C4-2B (cell line): ENCODE measurements at regions not wholly inside any gene's neighbourhood (a gene's known extent, or its start where the extent isn't known, plus 50 kb on each side); places are given as distances from the start of the nearest gene placed in this dataset.
A peak's percentile ranks its signal among the peaks of the same experiment; 100 is the strongest.
"Not testable (repeated sequence)": the region's sequence is repeated elsewhere in the genome, so short reads cannot be mapped to it uniquely, and the experiment has no call there.

Experiments used
- H3K27ac ChIP-seq: fragments of 450-650 bp; 2 replicates; pipeline ENCODE4 v1.5.1; 2017

DNA sequence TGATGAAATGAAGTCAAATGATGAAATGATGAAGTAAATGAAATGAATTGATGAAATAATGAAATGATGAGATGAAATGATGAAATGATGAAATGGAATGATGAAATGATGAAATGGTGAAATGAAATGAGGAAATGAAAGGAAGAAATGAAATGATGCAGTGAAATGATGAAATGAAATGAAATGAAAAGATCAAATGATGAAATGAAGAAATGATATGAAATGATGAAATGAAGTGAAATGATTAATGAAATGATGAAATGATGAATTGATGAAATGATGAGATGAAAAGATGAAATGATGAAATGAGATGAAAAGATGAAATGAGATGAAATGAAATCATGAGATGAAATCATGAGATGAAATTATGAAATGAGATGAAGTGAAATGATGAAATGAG lies 139.2 kb upstream of the ERV3-1 start:
- not testable (repeated sequence) for H3K27ac ChIP-seq

DNA sequence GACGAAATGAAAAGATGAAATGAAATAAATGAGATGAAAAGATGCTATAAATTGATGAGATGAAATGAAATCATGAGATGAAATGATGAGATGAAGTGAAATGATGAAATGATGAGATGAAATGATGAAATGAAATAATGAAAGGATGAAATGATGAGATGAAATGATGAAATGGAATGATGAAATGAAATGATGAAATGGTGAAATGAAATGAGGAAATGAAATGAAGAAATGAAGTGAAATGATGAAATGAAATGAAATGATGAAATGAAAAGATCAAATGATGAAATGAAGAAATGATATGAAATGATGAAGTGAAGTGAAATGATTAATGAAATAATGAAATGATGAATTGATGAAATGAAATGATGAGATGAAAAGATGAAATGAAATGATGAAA lies 138.5 kb upstream of the ERV3-1 start:
- H3K27ac ChIP-seq = not testable (repeated sequence)

- not testable (repeated sequence) for H3K27ac ChIP-seq
These were observed 138.1 kb upstream of the ERV3-1 start for GRCh38 chr7:65144557-65144956.

GRCh38 chr7:65144119-65144518 lies 137.6 kb upstream of the ERV3-1 start:
- H3K27ac ChIP-seq = not testable (repeated sequence)

DNA sequence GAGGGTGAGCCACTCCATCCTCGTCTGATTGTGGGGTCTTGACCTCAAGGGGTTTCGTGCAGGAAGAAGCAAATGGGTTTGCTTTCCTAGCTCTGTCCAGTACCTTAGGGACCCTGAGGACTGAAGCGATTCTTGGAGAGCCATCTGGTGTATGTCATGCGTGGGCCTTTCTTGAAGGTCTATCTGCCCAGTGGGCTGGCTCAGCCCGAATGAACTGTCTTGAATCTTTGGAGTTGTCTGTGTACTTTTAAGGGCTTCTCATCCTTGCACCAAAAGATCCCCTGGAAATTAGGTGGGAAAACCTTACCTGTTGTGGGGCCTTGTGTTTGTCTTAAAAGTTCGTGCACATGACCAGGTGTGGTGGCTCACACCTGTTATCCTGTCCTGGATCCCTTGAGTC lies 135.4 kb upstream of the ERV3-1 start:
- H3K27ac ChIP-seq = not testable (repeated sequence)

DNA sequence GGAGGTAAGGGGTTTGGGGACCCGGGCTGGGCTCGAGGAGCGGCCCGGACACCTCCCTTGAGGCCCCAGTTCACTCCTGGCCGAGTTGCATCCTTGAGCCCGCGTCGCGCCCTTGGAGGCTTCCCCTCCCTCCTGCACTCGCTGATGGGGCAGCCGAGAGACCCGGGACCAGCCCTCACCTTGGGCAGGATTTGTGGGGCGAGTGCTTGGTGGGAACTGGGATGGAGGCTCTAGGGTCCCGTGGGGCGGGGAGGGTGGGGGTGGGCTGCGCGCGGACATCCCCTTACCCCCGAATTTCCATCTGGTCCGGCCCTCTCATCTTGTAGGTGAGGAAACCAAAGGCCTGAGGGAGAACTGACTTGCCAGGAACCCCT lies 134.9 kb upstream of the ERV3-1 start:
- H3K27ac ChIP-seq = not testable (repeated sequence)

GRCh38 chr7:65140543-65141404 lies 134.3 kb upstream of the ERV3-1 start:
- not testable (repeated sequence) for H3K27ac ChIP-seq

GRCh38 chr7:65136850-65137249 lies 130.4 kb upstream of the ERV3-1 start:
- not testable (repeated sequence) for H3K27ac ChIP-seq

- not testable (repeated sequence) for H3K27ac ChIP-seq
These were observed 126.6 kb upstream of the ERV3-1 start for GRCh38 chr7:65133087-65133486.

- not testable (repeated sequence) for H3K27ac ChIP-seq
These were observed 125.8 kb upstream of the ERV3-1 start for GRCh38 chr7:65132256-65132655.

- not testable (repeated sequence) for H3K27ac ChIP-seq
These were observed 120.9 kb upstream of the ERV3-1 start for GRCh38 chr7:65127364-65127763.

- not testable (repeated sequence) for H3K27ac ChIP-seq
These were observed 118.1 kb upstream of the ERV3-1 start for GRCh38 chr7:65124600-65124999.

- not testable (repeated sequence) for H3K27ac ChIP-seq
These were observed 99.2 kb upstream of the ERV3-1 start for GRCh38 chr7:65105650-65106203.

DNA sequence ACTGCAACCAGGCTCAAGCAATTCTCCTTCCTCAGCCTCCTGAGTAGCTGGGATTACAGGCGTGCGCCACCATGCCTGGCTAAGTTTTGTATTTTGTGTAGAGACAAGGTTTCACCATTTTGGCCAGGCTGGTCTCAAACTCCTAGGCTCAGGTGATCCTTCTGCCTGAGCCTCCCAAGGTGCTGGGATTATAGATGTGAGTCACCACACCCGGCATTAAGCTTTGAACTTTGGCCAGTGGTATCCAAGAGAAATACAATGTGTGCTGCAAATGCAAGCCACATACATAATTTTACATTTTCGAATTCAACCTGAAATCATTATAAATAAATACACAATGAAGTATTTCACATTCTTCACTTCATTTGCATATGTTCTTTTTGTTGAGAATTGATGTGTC lies 94.0 kb upstream of the ERV3-1 start:
- H3K27ac ChIP-seq = not testable (repeated sequence)

DNA sequence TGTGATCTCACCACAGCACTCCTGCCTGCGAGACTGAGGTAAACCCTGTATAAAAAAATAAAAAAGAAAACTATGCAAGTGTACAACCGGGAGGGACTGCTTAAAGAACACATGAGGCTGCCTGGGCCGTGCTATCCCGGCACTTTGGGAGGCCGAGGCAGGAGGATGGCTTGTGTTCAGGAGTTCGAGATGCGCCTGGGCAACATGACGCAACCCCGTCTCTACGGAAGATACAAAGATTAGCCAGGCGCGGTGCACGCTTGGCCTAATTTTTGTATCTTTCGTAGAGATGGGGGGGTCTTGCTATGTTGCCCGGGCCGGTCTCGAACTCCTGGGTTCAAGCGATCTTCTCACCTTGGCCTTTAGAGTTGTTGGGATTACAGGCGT lies 75.2 kb upstream of the ERV3-1 start:
- peak overlapping the region; percentile 79 for H3K27ac ChIP-seq

DNA sequence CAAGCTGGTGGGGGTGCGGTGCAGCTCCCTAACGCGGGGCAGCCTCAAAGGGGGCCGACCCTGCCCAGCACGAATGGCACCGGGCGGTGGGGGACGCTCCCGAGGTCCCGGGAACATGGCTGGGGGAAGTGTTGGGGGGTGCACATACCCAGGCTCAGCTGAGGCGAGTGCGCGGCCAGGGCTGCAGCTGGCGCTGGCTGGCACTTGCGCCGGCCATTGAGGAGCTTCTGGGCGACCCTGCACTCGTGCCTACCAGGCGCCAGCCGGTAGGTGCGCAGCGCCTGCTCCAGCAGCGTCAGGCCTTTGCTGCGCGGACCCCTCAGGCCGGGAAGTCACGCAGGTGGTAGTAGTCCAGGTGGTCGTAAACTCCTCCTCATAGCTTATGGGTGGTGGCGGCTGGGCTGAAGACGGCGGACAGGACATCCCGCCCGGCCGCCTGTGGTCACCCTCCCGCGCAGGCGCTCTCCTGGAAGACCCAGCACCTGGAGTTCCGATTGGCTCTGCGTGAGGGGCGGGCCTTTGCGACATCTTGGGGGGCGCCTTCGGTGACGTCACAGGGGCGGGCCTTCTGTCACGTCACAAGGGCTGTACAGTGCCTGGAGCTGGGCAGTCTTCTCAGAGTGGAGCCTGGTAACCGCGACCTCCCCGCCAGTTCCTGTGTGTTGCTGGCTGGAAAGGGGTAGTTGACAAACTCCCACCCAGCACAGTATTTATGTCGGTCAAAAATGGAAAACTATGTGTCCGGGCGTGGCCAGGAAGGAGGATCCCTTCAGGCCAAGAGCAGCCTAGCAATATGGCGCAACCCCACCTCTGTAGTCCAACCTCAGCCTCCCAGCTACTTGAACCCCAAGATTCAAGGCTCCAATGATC lies 74.5 kb upstream of the ERV3-1 start:
- H3K27ac ChIP-seq = peak overlapping the region; percentile 79

GRCh38 chr7:65074959-65075358 lies 68.5 kb upstream of the ERV3-1 start:
- H3K27ac ChIP-seq = not testable (repeated sequence)

DNA sequence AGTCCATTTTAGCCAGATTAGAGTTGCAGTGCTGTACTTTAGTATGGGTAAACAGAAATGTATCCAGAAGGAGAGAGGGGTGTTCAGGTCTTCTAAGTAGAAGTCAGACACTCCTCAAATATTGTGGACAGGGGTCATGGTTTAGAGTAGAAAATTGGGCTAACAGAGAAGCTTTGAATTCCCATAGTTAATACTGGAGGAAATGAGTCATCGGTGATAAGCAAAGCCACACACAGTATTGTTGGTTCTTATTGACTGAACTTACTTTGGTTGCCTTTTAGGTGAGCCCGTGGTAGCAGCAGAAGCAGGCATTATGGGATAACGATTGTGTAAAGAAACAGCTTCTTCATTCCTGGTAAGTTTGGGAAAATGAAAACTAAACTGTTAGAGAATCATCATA lies 66.7 kb upstream of the ERV3-1 start:
- H3K27ac ChIP-seq = not testable (repeated sequence)

DNA sequence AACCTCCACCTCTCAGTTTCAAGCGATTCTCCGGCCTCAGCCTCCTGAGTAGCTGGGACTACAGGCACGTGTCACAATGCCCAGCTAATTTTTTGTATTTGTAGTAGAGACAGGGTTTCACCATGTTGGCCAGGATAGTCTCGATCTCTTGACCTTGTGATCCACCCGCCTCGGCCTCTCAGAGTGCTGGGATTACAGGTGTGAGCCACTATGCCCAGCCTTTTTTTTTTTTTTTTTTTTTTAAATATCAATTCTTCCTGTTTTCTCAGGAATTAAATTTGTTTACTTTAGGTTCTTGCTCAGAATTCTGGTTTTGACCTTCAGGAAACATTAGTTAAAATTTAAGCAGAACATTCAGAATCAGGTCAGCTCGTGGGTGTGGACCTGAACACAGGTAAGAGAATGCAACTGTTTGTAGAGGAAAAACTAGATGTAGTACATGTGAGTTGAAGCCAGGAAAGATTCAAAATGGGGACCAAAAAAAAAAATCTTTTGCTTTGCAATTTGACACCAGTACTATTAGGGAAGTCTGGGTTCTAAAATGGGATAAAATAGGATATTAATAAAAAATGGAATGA lies 65.5 kb upstream of the ERV3-1 start:
- not testable (repeated sequence) for H3K27ac ChIP-seq

DNA sequence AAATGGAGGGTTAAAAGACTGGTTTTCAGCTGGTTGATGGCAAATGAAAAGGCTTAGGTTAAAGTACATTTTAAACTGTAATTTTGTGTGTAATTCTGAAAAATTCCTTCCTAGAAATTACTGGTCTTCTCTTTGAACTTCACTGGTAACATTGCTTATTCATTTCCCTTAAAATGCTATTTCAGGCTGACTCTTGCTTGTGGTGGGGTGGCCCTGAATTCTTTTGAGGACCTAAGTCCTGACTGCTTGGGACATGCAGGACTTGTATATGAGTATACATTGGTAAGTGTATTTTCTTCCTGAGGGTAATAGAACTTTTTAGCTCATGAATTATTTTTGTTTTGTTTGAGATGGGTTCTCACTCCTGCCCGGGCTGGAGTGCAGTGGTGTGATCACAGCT lies 63.0 kb upstream of the ERV3-1 start:
- H3K27ac ChIP-seq = not testable (repeated sequence)

DNA sequence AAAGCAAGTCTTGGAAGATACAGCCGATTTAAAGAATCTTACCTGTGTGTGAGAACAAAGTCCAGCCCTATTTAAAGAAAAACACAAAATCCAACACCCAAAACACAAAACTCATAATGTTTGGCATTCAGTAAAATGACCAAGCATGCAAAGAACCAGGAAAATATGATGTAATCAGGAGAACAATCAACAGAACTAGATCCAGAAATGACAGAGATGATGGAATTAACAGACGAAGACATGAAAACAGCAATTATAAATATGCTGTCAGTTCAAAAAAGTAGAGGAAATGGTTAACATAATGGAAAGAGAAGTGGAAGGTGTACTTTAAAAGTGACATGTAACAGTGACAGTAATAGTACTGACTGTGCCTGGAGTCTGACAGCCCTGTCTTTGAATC lies 56.1 kb upstream of the ERV3-1 start:
- H3K27ac ChIP-seq = not testable (repeated sequence)

GRCh38 chr7:65059247-65059646 lies 52.8 kb upstream of the ERV3-1 start:
- H3K27ac ChIP-seq = not testable (repeated sequence)
